ENCODE measurements at regions not wholly inside any gene's neighbourhood (a gene's known extent, or its start where the extent isn't known, plus 50 kb on each side); places are given as distances from the start of the nearest gene placed in this dataset.

DNA sequence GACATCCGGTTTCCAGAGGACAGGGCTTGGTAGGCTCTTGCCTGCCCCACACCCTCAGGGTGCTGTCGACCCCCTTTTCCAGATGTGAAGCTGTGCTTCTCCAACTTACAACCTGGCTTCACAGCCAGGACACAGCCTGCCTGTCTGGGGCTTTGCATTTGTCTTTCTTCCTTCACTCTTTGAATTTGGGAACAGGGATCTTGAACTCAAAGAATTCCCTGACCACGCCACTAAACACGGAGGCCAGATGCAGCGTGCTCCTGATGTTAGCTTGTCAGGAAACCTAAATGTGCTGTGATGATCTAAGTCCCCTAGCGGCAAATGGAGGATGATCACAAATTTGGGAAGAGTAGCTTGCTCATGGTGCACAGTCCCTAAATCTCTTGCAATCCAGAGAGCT is 244.8 kb upstream of the RGMA start:
- H3K4ac ChIP-seq (ENCODE audit: low read depth, low read length) = no peak overlapping the region
- no peak for DNase-seq
- H4K91ac ChIP-seq (ENCODE audit: insufficient read depth, low read depth, low read length) = no peak overlapping the region
- no peak overlapping the region for H2AK9ac ChIP-seq (replicated peaks; ENCODE audit: low read depth, low read length, poor library complexity)
- in situ Hi-C loops (cut with MboI; ENCODE audit: low sequenced_read_pairs) (no loop called here), dilution Hi-C loops (cut with HindIII; ENCODE audit: low sequenced_read_pairs, unreplicated experiment) (no loop called here), intact Hi-C loops (cut with micrococcal nuclease) (no loop called here)
- no peaks in the 10 kb centered on the region for H3K79me1 ChIP-seq (ENCODE audit: low read depth in 1 of 2, low read length in 2 of 2)
- H3K9ac ChIP-seq (ENCODE audit: low read depth, low read length) = no peak overlapping the region
- H3K4me3 ChIP-seq (ENCODE audit: insufficient read depth, low read depth, low read length) = no peak overlapping the region
- H2BK120ac ChIP-seq (ENCODE audit: low read depth, low read length) = no peak overlapping the region
- H3K4me2 ChIP-seq (ENCODE audit: low read depth, low read length) = no peak overlapping the region
- no CpG with 5 or more reads among the region's 6 CpGs for WGBS, 2 experiments (ENCODE audit: extremely low coverage in 2 of 2, insufficient read length in 1 of 2)
- no peaks in the 10 kb centered on the region for H3K9me1 ChIP-seq (ENCODE audit: insufficient read depth, low read length)
- H2BK20ac ChIP-seq (ENCODE audit: low read depth, low read length) = no peak overlapping the region
- peaks cover 21% of the 10 kb centered on the region for H3K9me3 ChIP-seq (ENCODE audit: control insufficient read depth, insufficient read depth, low read length)
- H2AFZ ChIP-seq (replicated peaks; ENCODE audit: low read length, poor library complexity) = no peak overlapping the region
- no peak overlapping the region for H3K56ac ChIP-seq (ENCODE audit: extremely low read depth, insufficient read depth, low read length)
- no peak overlapping the region for H4K5ac ChIP-seq (ENCODE audit: low read depth, low read length)
- no peak overlapping the region for H4K8ac ChIP-seq (ENCODE audit: low read depth in 2 of 2, low read length in 2 of 2)
- H3K18ac ChIP-seq (ENCODE audit: low read depth, low read length) = no peak overlapping the region
- no peaks in the 10 kb centered on the region for H3K36me3 ChIP-seq (ENCODE audit: control insufficient read depth, insufficient read depth, low read length)
- no peak for ATAC-seq (ENCODE audit: low read depth)
- TF ChIP-seq POLR2A (IDR thresholded peaks at IDR 0.05; ENCODE audit: low read depth, low read length) = no peak
- no peak for TF ChIP-seq CHD1 (IDR thresholded peaks at IDR 0.05; ENCODE audit: low read depth, low read length)
- TF ChIP-seq BHLHE40 (IDR thresholded peaks at IDR 0.05; ENCODE audit: low read depth, low read length) = no peak
- no peak for TF ChIP-seq RAD21 (IDR thresholded peaks at IDR 0.05; ENCODE audit: low read length)
- TF ChIP-seq RFX5 (IDR thresholded peaks at IDR 0.05; ENCODE audit: low read depth, low read length) = no peak
- no peak for TF ChIP-seq MXI1 (IDR thresholded peaks at IDR 0.05; ENCODE audit: borderline replicate concordance, low read depth, low read length)
- no peak for TF ChIP-seq MAFK (IDR thresholded peaks at IDR 0.05; ENCODE audit: low read depth, low read length)
- no peak for TF ChIP-seq FOS (IDR thresholded peaks at IDR 0.05; ENCODE audit: low read depth, low read length)
- TF ChIP-seq SMC3 (IDR thresholded peaks at IDR 0.05; ENCODE audit: low read depth, low read length) = no peak
- TF ChIP-seq, protein P1, sequence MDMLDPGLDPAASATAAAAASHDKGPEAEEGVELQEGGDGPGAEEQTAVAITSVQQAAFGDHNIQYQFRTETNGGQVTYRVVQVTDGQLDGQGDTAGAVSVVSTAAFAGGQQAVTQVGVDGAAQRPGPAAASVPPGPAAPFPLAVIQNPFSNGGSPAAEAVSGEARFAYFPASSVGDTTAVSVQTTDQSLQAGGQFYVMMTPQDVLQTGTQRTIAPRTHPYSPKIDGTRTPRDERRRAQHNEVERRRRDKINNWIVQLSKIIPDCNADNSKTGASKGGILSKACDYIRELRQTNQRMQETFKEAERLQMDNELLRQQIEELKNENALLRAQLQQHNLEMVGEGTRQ (IDR thresholded peaks at IDR 0.05; ENCODE audit: low read depth, low read length) = no peak
- TF ChIP-seq, protein P2, sequence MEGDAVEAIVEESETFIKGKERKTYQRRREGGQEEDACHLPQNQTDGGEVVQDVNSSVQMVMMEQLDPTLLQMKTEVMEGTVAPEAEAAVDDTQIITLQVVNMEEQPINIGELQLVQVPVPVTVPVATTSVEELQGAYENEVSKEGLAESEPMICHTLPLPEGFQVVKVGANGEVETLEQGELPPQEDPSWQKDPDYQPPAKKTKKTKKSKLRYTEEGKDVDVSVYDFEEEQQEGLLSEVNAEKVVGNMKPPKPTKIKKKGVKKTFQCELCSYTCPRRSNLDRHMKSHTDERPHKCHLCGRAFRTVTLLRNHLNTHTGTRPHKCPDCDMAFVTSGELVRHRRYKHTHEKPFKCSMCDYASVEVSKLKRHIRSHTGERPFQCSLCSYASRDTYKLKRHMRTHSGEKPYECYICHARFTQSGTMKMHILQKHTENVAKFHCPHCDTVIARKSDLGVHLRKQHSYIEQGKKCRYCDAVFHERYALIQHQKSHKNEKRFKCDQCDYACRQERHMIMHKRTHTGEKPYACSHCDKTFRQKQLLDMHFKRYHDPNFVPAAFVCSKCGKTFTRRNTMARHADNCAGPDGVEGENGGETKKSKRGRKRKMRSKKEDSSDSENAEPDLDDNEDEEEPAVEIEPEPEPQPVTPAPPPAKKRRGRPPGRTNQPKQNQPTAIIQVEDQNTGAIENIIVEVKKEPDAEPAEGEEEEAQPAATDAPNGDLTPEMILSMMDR (conservative IDR thresholded peaks at IDR 0.05; ENCODE audit: low read depth, low read length) = no peak
- no peak for TF ChIP-seq CEBPB (IDR thresholded peaks at IDR 0.05; ENCODE audit: low read depth, low read length)
- TF ChIP-seq RCOR1 (IDR thresholded peaks at IDR 0.05; ENCODE audit: insufficient replicate concordance, low read length) = no peak
- H3K4me1 ChIP-seq (ENCODE audit: control insufficient read depth, insufficient read depth, low read length) = no peaks in the 10 kb centered on the region
- H3K14ac ChIP-seq (replicated peaks; ENCODE audit: low read depth, low read length) = no peak overlapping the region
- no peak overlapping the region for H2BK15ac ChIP-seq (ENCODE audit: low read depth, low read length)
- ChIA-PET POLR2A (ENCODE audit: unreplicated experiment) (no interaction called here), CTCF (no interaction called here)
- no peaks in the 10 kb centered on the region for H3K27me3 ChIP-seq (ENCODE audit: control insufficient read depth, insufficient read depth, low read length)
- BruUV-seq (replicated peaks) = no TSS peak
- no peak overlapping the region for H3K27ac ChIP-seq (ENCODE audit: insufficient read depth, low read length)
- no peak overlapping the region for H3K23ac ChIP-seq (ENCODE audit: low read depth, low read length)
- no peak overlapping the region for H2BK5ac ChIP-seq (ENCODE audit: low read depth, low read length, poor library complexity, severe bottlenecking)
- H2AK5ac ChIP-seq (ENCODE audit: low read depth, low read length) = no peak overlapping the region
- H4K20me1 ChIP-seq (ENCODE audit: insufficient read depth, low read length) = no peaks in the 10 kb centered on the region
